DND-41 (cell line): ENCODE measurements at regions not wholly inside any gene's neighbourhood (a gene's known extent, or its start where the extent isn't known, plus 50 kb on each side); places are given as distances from the start of the nearest gene placed in this dataset.

Source experiments
- EZH2 ChIP-seq: IDR thresholded peaks from 3 replicates; pipeline ENCODE4 v1.6.1; 2012; ENCODE audit warnings: borderline replicate concordance, low read depth, mild to moderate bottlenecking, moderate library complexity, low read length, inconsistent platforms; ENCODE audit not compliant: severe bottlenecking
- TF ChIP-seq, protein P1 (sequence below): IDR thresholded peaks from 2 replicates; pipeline ENCODE4 v1.5.1; 2012; ENCODE audit warnings: borderline replicate concordance, low read length, moderate library complexity, mild to moderate bottlenecking; ENCODE audit not compliant: poor library complexity, severe bottlenecking; ENCODE audit errors: extremely low read depth

- TF ChIP-seq, protein P1, sequence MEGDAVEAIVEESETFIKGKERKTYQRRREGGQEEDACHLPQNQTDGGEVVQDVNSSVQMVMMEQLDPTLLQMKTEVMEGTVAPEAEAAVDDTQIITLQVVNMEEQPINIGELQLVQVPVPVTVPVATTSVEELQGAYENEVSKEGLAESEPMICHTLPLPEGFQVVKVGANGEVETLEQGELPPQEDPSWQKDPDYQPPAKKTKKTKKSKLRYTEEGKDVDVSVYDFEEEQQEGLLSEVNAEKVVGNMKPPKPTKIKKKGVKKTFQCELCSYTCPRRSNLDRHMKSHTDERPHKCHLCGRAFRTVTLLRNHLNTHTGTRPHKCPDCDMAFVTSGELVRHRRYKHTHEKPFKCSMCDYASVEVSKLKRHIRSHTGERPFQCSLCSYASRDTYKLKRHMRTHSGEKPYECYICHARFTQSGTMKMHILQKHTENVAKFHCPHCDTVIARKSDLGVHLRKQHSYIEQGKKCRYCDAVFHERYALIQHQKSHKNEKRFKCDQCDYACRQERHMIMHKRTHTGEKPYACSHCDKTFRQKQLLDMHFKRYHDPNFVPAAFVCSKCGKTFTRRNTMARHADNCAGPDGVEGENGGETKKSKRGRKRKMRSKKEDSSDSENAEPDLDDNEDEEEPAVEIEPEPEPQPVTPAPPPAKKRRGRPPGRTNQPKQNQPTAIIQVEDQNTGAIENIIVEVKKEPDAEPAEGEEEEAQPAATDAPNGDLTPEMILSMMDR, result no peak
- no peak for TF ChIP-seq EZH2
Measured at GRCh38 chr6:51045548-51045947, 226.9 kb downstream of the TFAP2B start.
